ENCODE measurements at regions not wholly inside any gene's neighbourhood (a gene's known extent, or its start where the extent isn't known, plus 50 kb on each side); places are given as distances from the start of the nearest gene placed in this dataset.

DNA sequence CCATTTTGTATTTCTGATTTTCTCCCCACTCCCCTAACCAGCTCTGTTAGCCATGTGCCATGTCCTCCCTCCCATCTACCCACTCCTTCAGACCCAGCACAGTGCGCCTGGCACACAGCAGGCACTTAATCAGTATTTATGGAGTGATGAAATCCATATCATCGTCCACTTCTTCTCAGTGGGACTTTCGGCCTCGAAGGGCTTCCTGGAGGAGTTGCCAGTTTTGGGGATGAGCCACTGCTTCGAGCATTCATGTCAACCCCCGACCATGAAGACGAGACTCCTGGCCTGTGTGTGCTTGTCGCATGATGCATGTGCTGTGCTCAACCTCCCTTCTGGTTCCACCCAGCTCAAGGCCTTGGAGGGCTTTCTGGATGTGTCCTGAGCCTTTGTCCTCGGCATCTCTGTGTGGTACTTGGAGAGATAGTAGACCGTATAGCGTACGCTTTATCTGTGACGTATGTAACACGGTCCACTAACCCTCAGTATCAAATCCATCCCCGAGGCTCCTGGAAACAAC, 119.5 kb upstream of the RTL1 start:
- H3K27ac ChIP-seq = no peak overlapping the region
- TF ChIP-seq, protein P1, sequence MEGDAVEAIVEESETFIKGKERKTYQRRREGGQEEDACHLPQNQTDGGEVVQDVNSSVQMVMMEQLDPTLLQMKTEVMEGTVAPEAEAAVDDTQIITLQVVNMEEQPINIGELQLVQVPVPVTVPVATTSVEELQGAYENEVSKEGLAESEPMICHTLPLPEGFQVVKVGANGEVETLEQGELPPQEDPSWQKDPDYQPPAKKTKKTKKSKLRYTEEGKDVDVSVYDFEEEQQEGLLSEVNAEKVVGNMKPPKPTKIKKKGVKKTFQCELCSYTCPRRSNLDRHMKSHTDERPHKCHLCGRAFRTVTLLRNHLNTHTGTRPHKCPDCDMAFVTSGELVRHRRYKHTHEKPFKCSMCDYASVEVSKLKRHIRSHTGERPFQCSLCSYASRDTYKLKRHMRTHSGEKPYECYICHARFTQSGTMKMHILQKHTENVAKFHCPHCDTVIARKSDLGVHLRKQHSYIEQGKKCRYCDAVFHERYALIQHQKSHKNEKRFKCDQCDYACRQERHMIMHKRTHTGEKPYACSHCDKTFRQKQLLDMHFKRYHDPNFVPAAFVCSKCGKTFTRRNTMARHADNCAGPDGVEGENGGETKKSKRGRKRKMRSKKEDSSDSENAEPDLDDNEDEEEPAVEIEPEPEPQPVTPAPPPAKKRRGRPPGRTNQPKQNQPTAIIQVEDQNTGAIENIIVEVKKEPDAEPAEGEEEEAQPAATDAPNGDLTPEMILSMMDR (IDR thresholded peaks at IDR 0.05) = no peak
- DNase-seq = peak in 1 of 2 donors; percentile 15
- intact Hi-C loops (cut with DNase I; ENCODE audit: low total_unique reads) = no loop called here
- no peaks in the 10 kb centered on the region for H3K9me3 ChIP-seq
- no peaks in the 10 kb centered on the region for H3K4me1 ChIP-seq
- no peak overlapping the region for H3K4me3 ChIP-seq
- H3K36me3 ChIP-seq = no peaks in the 10 kb centered on the region
- no peaks in the 10 kb centered on the region for H3K27me3 ChIP-seq

DNA sequence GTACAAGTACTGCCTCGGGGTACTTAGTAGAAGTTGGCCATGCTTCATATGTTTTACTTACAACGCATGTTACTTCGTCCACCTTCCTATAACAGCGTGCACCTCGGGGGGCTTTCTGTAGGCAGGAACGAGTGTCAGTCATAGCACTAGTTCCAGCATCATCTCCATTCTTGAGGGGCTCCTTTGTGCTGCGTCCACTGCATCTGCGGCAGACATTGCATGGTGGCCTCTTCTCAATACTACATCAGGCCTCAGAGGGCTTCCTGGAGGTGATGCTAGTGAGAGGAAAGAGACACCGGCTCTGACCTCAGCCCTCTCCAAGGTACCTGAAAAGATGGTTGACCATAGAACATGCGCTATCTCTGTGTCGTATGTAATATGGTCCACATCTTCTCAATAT, 121.2 kb upstream of the RTL1 start:
- TF ChIP-seq, protein P1 (IDR thresholded peaks at IDR 0.05) = no peak
- Histone ChIP-seq H3K27me3 (no peaks in the 10 kb centered on the region), H3K36me3 (no peaks in the 10 kb centered on the region), H3K9me3 (no peaks in the 10 kb centered on the region), H3K4me3 (no peak overlapping the region), H3K4me1 (no peaks in the 10 kb centered on the region), H3K27ac (no peak overlapping the region)
- intact Hi-C loops (cut with DNase I; ENCODE audit: low total_unique reads) = no loop called here
- peak in 1 of 2 donors; percentile 19 for DNase-seq

DNA sequence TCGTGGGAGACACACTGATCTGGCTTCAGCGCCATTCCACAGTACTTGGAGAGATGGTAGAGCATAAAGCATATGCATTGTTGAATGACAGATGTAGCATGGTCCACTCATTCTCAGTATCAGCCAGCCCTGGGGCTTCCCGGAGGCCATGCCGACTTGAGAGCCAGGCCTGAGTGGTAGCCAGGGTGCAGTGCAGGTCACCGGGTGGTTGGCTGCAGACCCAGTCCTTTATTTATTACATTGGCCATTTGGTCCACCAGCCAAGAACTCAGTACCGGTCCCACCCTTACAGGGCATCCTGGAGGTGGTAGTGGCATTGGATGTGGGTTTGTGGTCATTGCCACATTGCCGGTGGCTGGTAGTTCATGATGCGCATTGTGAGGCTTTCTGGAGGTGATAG, 121.6 kb upstream of the RTL1 start:
- DNase-seq = peak in 1 of 2 donors; percentile 20

DNA sequence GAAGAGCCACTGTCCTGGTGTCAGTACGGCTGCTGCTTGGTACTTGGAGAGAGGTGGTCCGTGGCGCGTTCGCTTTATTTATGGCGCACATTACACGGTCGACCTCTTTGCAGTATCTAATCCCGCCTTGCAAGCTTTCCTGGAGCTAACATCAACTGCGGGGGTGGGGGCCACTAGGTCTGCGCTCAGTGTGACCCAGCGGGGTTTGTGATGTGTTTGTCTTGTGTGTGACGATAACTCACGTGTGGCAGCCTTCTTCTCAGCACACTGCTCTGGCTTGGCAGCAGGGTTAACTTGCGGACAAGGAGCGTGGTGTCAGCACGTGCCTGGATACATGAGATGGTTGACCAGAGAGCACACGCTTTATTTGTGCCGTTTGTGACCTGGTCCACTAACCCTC, 122.2 kb upstream of the RTL1 start:
- intact Hi-C loops (cut with DNase I; ENCODE audit: low total_unique reads) = no loop called here
- Histone ChIP-seq H3K9me3 (no peaks in the 10 kb centered on the region), H3K36me3 (no peaks in the 10 kb centered on the region), H3K27ac (no peak overlapping the region), H3K27me3 (no peaks in the 10 kb centered on the region), H3K4me1 (no peaks in the 10 kb centered on the region), H3K4me3 (no peak overlapping the region)
- DNase-seq = peak in 1 of 2 donors; percentile 51
- TF ChIP-seq, protein P1 (IDR thresholded peaks at IDR 0.05) = no peak

More for the DNA sequence above, 121.6 kb upstream of the RTL1 start:
- no peaks in the 10 kb centered on the region for H3K4me1 ChIP-seq
- H3K9me3 ChIP-seq = no peaks in the 10 kb centered on the region
- H3K27me3 ChIP-seq = no peaks in the 10 kb centered on the region
- no peaks in the 10 kb centered on the region for H3K36me3 ChIP-seq
- TF ChIP-seq, protein P1 (IDR thresholded peaks at IDR 0.05) = no peak
- intact Hi-C loops (cut with DNase I; ENCODE audit: low total_unique reads) = no loop called here
- no peak overlapping the region for H3K4me3 ChIP-seq
- no peak overlapping the region for H3K27ac ChIP-seq

DNA sequence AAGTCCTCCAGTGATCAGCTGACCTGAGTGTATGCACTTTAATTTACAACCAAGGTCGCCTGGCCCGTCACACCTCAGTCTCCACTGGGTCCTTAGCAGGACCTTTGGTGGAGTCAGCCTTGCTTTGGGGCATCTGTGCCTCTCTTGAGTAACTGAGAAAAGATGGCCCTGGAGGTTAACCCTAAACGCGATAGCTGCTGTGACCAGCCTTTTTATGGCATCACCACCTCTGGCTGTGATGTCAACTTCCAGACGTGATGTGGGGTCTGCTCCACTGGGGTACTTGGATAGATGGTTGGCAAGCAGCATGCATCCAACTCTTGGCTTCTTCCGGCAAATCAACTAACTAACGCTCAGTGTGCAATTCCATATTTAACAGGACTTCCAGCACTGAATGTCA, 122.8 kb upstream of the RTL1 start:
- Histone ChIP-seq H3K27me3 (no peaks in the 10 kb centered on the region), H3K4me1 (no peaks in the 10 kb centered on the region), H3K4me3 (no peak overlapping the region), H3K27ac (no peak overlapping the region), H3K9me3 (no peaks in the 10 kb centered on the region), H3K36me3 (no peaks in the 10 kb centered on the region)
- TF ChIP-seq, protein P1 (IDR thresholded peaks at IDR 0.05) = no peak
- DNase-seq = peak in 1 of 2 donors; percentile 21
- intact Hi-C loops (cut with DNase I; ENCODE audit: low total_unique reads) = no loop called here

DNA sequence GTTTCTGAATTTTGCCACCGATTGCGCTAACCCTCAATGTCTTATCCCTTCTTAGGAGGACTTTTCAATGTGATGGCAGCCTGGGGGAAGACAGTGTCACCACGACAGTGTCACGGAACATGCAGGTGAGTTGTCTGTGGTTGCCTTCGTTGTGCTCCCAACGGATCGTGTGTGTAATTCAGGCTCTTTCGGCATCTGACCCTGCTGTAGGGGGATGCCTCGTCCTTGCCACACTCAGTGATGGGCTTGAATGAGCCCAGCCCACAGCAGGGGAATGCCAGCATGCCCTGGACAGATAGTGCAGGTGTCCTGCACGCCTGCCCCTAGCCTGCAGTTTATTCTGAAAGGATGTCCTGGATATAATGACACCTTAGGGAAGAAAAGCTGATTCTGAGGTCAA, 123.8 kb upstream of the RTL1 start:
- H3K36me3 ChIP-seq = no peaks in the 10 kb centered on the region
- no peak overlapping the region for H3K4me3 ChIP-seq
- no peaks in the 10 kb centered on the region for H3K9me3 ChIP-seq
- no peaks in the 10 kb centered on the region for H3K27me3 ChIP-seq
- intact Hi-C loops (cut with DNase I; ENCODE audit: low total_unique reads) = no loop called here
- no peak overlapping the region for H3K27ac ChIP-seq
- peak in 1 of 2 donors; percentile 40 for DNase-seq
- H3K4me1 ChIP-seq = no peaks in the 10 kb centered on the region
- TF ChIP-seq, protein P1 (IDR thresholded peaks at IDR 0.05) = no peak

All from tibial artery (tissue), 4 donors.